ENCODE measurements at regions not wholly inside any gene's neighbourhood (a gene's known extent, or its start where the extent isn't known, plus 50 kb on each side); places are given as distances from the start of the nearest gene placed in this dataset.
"Not testable (repeated sequence)": the region's sequence is repeated elsewhere in the genome, so short reads cannot be mapped to it uniquely, and the experiment has no call there.

DNA sequence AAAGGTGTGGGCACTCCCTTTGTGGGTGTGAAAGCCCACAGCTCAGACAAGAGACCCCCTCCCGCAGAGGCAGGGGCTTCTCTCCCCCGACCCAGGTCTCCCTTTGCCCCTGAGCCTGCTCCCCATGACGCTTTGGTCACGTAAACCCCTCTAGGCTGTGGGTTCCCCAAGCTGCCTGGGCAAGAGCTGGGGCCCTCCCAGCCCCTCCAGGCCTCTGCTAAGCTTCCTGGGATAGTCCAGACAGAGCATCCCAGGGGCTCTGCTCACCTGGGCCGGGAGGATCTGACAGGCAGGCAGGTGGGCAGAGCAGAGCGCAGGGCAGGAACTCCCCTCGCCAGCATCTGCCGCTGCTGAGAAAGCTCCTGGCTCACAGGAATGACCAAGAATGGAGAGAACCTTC lies 177.3 kb downstream of the BANP start:
- Histone ChIP-seq H3K36me3 (ENCODE audit: low read depth) (no peaks in the 10 kb centered on the region), H3K79me2 (ENCODE audit: insufficient read depth) (no peaks in the 10 kb centered on the region), H3F3A (ENCODE audit: insufficient read depth) (no peaks in the 10 kb centered on the region), H3K27me3 (replicated peaks; ENCODE audit: insufficient read depth) (peaks cover 10% of the 10 kb centered on the region; the same call in 1 of the 2 replicates), H4K20me1 (ENCODE audit: insufficient read depth) (no peaks in the 10 kb centered on the region), H3K9me3 (ENCODE audit: low read depth) (no peaks in the 10 kb centered on the region), H3K4me2 (ENCODE audit: unreplicated experiment) (no peak overlapping the region), H2AFZ (no peak overlapping the region), H3K4me3 (no peak overlapping the region), H3K27ac (no peak overlapping the region), H3K9me2 (ENCODE audit: insufficient read depth) (no peaks in the 10 kb centered on the region), H3K4me1 (ENCODE audit: insufficient read depth) (no peaks in the 10 kb centered on the region), H3K9ac (no peak overlapping the region)
- no peak for DNase-seq
- WGBS, 2 experiments (ENCODE audit: low coverage in 1 of 2, low lambda C conversion rate in 2 of 2, missing lambda C conversion rate in 2 of 2) = 71 to 80% methylated on average over 8 of the region's 8 CpGs
- in situ Hi-C loops (cut with MboI) = no loop called here
- TF ChIP-seq EZH2phosphoT487 (IDR thresholded peaks at IDR 0.05; ENCODE audit: insufficient read depth, low read depth) = no peak
- no peak for TF ChIP-seq EZH2 (IDR thresholded peaks at IDR 0.05; ENCODE audit: insufficient read depth, poor library complexity, severe bottlenecking)

DNA sequence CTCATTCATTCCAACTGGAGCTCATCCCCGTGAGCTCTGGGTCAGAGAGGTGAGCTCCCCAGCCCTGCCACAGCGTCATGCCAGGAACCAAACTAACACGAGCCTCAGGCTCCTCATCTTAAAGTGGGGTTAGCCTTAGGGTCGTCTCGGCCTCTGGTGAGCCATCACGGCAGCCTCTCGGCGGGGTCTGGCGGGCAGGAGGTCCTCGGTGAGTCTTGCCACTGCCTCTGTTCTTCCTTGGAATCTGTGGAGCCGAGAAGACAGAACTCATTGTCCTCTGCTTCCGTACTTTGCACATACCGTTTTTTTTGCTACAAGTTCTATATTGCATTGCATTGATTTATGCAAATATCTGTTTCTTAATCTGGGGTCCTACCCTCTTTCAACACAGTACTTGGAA lies 177.9 kb downstream of the BANP start:
- H3K79me2 ChIP-seq (ENCODE audit: insufficient read depth); H3K4me2 ChIP-seq (ENCODE audit: unreplicated experiment); H3K9me3 ChIP-seq (ENCODE audit: low read depth); H4K20me1 ChIP-seq (ENCODE audit: insufficient read depth); in situ Hi-C loops (cut with MboI); H3K9ac ChIP-seq; H2AFZ ChIP-seq; H3K36me3 ChIP-seq (ENCODE audit: low read depth); H3K4me1 ChIP-seq (ENCODE audit: insufficient read depth); H3K9me2 ChIP-seq (ENCODE audit: insufficient read depth); H3K27ac ChIP-seq; H3F3A ChIP-seq (ENCODE audit: insufficient read depth); DNase-seq; H3K4me3 ChIP-seq: not testable (repeated sequence)
- WGBS, 2 experiments (ENCODE audit: low coverage in 1 of 2, low lambda C conversion rate in 2 of 2, missing lambda C conversion rate in 2 of 2) = 81 to 83% methylated on average over 13 of the region's 13 CpGs
- H3K27me3 ChIP-seq (replicated peaks; ENCODE audit: insufficient read depth) = peaks cover 15% of the 10 kb centered on the region; the same call in 1 of the 2 replicates

- no peaks in the 10 kb centered on the region for H3K36me3 ChIP-seq (ENCODE audit: low read depth)
These were observed 178.8 kb downstream of the BANP start for GRCh38 chr16:88130016-88130415.

GRCh38 chr16:88130681-88131080 lies 179.4 kb downstream of the BANP start:
- Histone ChIP-seq H3K27me3 (replicated peaks; ENCODE audit: insufficient read depth) (peaks cover 14% of the 10 kb centered on the region; the same call in 1 of the 2 replicates), H3K4me2 (ENCODE audit: unreplicated experiment) (no peak overlapping the region), H3K27ac (no peak overlapping the region), H3K4me3 (no peak overlapping the region), H4K20me1 (ENCODE audit: insufficient read depth) (no peaks in the 10 kb centered on the region), H2AFZ (no peak overlapping the region), H3K9ac (no peak overlapping the region), H3K36me3 (ENCODE audit: low read depth) (no peaks in the 10 kb centered on the region), H3K9me3 (ENCODE audit: low read depth) (no peaks in the 10 kb centered on the region), H3K9me2 (ENCODE audit: insufficient read depth) (no peaks in the 10 kb centered on the region), H3K79me2 (ENCODE audit: insufficient read depth) (no peaks in the 10 kb centered on the region), H3K4me1 (ENCODE audit: insufficient read depth) (no peaks in the 10 kb centered on the region), H3F3A (ENCODE audit: insufficient read depth) (no peaks in the 10 kb centered on the region)
- in situ Hi-C loops (cut with MboI) = no loop called here
- TF ChIP-seq EZH2phosphoT487 (IDR thresholded peaks at IDR 0.05; ENCODE audit: insufficient read depth, low read depth) (no peak), EZH2 (IDR thresholded peaks at IDR 0.05; ENCODE audit: insufficient read depth, poor library complexity, severe bottlenecking) (no peak)
- no peak for DNase-seq
- WGBS, 2 experiments (ENCODE audit: low coverage in 1 of 2, low lambda C conversion rate in 2 of 2, missing lambda C conversion rate in 2 of 2) = 93 to 95% methylated on average over 32 to 36 of the region's 36 CpGs

More at GRCh38 chr16:88130016-88130415, 178.8 kb downstream of the BANP start:
- no peaks in the 10 kb centered on the region for H3F3A ChIP-seq (ENCODE audit: insufficient read depth)
- no peak for TF ChIP-seq EZH2phosphoT487 (IDR thresholded peaks at IDR 0.05; ENCODE audit: insufficient read depth, low read depth)
- no peak for TF ChIP-seq EZH2 (IDR thresholded peaks at IDR 0.05; ENCODE audit: insufficient read depth, poor library complexity, severe bottlenecking)
- H3K27me3 ChIP-seq (replicated peaks; ENCODE audit: insufficient read depth) = peaks cover 20% of the 10 kb centered on the region; the same call in 1 of the 2 replicates
- in situ Hi-C loops (cut with MboI) = no loop called here
- 84% methylated on average over 22 of the region's 22 CpGs for WGBS, 2 experiments (ENCODE audit: low coverage in 1 of 2, low lambda C conversion rate in 2 of 2, missing lambda C conversion rate in 2 of 2)
- no peak overlapping the region for H3K27ac ChIP-seq
- no peaks in the 10 kb centered on the region for H3K79me2 ChIP-seq (ENCODE audit: insufficient read depth)
- no peaks in the 10 kb centered on the region for H3K4me1 ChIP-seq (ENCODE audit: insufficient read depth)
- no peak overlapping the region for H3K4me3 ChIP-seq
- H3K4me2 ChIP-seq (ENCODE audit: unreplicated experiment) = no peak overlapping the region
- no peaks in the 10 kb centered on the region for H3K9me3 ChIP-seq (ENCODE audit: low read depth)
- no peaks in the 10 kb centered on the region for H4K20me1 ChIP-seq (ENCODE audit: insufficient read depth)
- DNase-seq = no peak
- H2AFZ ChIP-seq = no peak overlapping the region
- H3K9ac ChIP-seq = no peak overlapping the region
- no peaks in the 10 kb centered on the region for H3K9me2 ChIP-seq (ENCODE audit: insufficient read depth)

- Histone ChIP-seq H3K27ac (no peak overlapping the region), H3K4me1 (ENCODE audit: insufficient read depth) (no peaks in the 10 kb centered on the region), H3K9me3 (ENCODE audit: low read depth) (no peaks in the 10 kb centered on the region), H2AFZ (no peak overlapping the region), H3K36me3 (ENCODE audit: low read depth) (no peaks in the 10 kb centered on the region), H4K20me1 (ENCODE audit: insufficient read depth) (no peaks in the 10 kb centered on the region), H3K4me2 (ENCODE audit: unreplicated experiment) (no peak overlapping the region), H3F3A (ENCODE audit: insufficient read depth) (no peaks in the 10 kb centered on the region), H3K4me3 (no peak overlapping the region), H3K79me2 (ENCODE audit: insufficient read depth) (no peaks in the 10 kb centered on the region), H3K9me2 (ENCODE audit: insufficient read depth) (no peaks in the 10 kb centered on the region), H3K9ac (no peak overlapping the region), H3K27me3 (replicated peaks; ENCODE audit: insufficient read depth) (peaks cover 18% of the 10 kb centered on the region; the same call in 1 of the 2 replicates)
- no peak for DNase-seq
- in situ Hi-C loops (cut with MboI) = no loop called here
- WGBS, 2 experiments (ENCODE audit: low coverage in 1 of 2, low lambda C conversion rate in 2 of 2, missing lambda C conversion rate in 2 of 2) = 86 to 87% methylated on average over 15 of the region's 15 CpGs
- TF ChIP-seq EZH2 (IDR thresholded peaks at IDR 0.05; ENCODE audit: insufficient read depth, poor library complexity, severe bottlenecking) = no peak
- no peak for TF ChIP-seq EZH2phosphoT487 (IDR thresholded peaks at IDR 0.05; ENCODE audit: insufficient read depth, low read depth)
These were observed 180.0 kb downstream of the BANP start for GRCh38 chr16:88131256-88131655.

All from GM23248 (cell line).